GM21786 (cell line): ENCODE measurements at regions not wholly inside any gene's neighbourhood (a gene's known extent, or its start where the extent isn't known, plus 50 kb on each side); places are given as distances from the start of the nearest gene placed in this dataset.
A peak's percentile ranks its signal among the peaks of the same experiment; 100 is the strongest.
"Not testable (repeated sequence)": the region's sequence is repeated elsewhere in the genome, so short reads cannot be mapped to it uniquely, and the experiment has no call there.

Experiments
- ATAC-seq: cut with Tn5 transposase; IDR thresholded peaks from one replicate; pipeline ENCODE4 v1.9.1; 2021; ENCODE audit not compliant: unreplicated experiment

DNA sequence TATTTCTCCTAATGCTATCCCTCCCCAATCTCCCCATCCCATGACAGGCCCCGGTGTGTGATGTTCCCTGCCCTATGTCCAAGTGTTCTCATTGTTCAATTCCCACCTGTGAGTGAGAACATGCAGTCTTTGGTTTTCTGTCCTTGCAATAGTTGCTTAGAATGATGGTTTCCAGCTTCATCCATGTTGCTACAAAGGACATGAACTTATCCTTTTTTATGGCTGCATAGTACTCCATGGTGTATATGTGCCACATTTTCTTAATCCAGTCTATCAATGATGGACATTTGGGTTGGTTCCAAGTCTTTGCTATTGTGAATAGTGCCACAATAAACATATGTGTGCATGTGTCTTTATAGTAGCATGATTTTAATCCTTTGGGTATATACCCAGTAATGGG lies 51.3 kb upstream of the RIOK2 start:
- ATAC-seq = not testable (repeated sequence)

GRCh38 chr5:97242341-97242740 lies 59.3 kb upstream of the RIOK2 start:
- no peak for ATAC-seq

GRCh38 chr5:97243353-97243752 lies 60.3 kb upstream of the RIOK2 start:
- no peak for ATAC-seq

- no peak for ATAC-seq
Measured at GRCh38 chr5:97245386-97245785, 62.3 kb upstream of the RIOK2 start.

- no peak for ATAC-seq
Measured at GRCh38 chr5:97250113-97250512, 67.1 kb upstream of the RIOK2 start.

DNA sequence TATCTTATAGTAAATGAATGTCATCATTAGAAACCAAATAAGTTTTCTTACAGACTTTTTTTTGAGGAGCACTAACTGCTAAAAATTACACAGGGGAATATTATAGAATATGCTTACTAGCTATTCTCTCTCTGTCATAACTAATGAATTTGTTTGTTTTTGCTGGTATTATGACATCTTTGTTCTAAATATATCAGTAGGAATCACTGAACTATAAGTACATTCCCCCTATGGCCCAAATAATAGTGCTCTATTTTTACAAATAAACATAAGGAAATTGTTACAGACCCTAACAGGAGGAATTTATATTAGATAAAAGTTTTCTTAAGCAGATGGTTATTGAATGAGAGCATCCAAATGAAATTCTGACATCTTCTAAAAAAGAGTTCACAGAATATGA lies 83.0 kb upstream of the RIOK2 start:
- ATAC-seq = no peak

- ATAC-seq = no peak
Measured at GRCh38 chr5:97266576-97266975, 83.5 kb upstream of the RIOK2 start.

GRCh38 chr5:97267767-97268166 lies 84.7 kb upstream of the RIOK2 start:
- ATAC-seq = no peak

DNA sequence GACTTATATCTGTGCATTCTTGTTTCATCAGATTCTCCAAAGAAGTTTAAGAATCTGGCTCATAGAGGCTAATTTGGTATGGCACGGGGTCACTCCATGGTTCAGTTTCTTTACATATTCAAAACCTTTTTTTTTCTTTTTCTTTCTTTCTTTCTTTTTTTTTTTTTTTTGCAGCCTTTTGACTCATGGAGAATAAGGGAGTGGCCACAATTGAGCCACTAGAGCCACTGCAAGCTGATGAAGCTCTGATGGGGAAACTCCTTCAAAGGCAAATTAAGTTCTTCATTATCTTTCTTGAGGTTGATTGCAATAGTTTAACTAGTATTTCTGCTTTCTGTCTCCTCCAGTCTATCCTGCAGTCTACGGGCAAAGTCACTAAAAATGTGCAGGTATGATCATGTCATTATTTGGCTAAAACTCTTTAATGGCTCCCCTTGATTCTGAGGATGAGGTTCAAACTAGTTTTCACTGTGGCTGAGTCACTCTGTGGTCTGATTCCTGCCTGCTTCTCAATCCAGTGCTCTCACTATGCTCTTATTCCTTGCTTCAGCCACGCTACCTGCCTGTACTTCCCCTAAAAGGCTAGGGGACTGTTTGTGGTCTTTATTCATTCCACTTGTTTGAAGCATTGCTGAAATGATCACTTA lies 93.5 kb upstream of the RIOK2 start:
- ATAC-seq = no peak

DNA sequence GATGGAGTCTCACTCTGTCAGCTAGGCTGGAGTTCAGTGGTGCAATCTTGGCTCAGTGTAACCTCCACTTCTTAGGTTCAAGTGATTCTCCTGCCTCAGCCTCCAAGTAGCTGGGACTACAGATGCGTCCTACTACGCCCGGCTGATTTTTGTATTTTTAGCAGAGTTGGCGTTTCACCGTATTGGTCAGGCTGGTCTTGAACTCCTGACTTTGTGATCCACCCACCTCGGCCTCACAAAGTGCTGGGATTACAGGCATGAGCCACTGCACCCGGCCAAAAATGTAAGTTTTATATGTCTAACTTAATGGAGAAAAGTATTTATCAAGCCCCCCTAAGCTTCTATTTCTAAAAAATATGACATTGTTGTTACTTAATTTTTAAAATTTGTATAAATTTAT lies 98.2 kb upstream of the RIOK2 start:
- no peak for ATAC-seq

- peak; percentile 98 for ATAC-seq
Measured at GRCh38 chr5:97297063-97297703, 114.1 kb upstream of the RIOK2 start.

DNA sequence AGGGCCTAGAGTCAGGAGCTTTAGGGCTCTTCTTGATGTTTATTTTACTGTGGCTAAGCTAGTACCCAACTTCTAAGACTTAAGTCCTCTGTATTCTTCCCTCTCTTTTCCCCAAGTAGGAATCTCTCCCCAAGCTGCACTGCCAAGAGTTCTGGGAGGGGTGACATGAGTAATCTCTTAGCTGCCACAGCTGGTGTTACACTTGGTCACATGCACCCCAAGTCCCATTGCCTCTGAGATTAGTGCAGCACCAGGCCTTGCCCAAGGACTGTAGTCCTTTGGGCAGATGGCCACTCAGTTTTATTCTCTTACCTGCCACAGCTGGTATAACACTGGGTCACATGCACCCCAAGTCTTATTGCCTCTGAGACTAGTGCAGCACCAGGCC lies 114.7 kb upstream of the RIOK2 start:
- ATAC-seq = no peak

- not testable (repeated sequence) for ATAC-seq
Measured at GRCh38 chr5:97301181-97301580, 118.1 kb upstream of the RIOK2 start.

DNA sequence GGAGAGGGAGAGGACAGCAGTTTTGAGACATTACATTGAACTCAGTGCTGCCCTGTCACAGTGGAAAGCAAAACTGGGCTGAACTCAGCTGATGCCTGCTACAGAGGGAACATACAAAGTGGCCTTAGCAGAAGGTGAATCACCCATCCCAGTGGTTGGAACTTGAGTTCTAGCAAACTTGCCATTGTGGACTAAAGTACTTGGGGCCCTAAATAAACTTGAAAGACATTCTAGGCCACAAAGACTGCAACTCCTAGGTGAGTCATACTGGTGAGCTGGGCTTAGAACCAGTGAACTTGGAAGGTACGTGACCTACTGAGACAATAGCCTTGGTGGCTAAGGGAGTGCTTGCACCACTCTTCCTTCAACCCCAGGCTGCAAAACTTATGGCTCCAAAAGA lies 155.7 kb upstream of the RIOK2 start:
- no peak for ATAC-seq

- peak; percentile 95 for ATAC-seq
Measured at GRCh38 chr5:97355775-97356174, 172.7 kb upstream of the RIOK2 start.

- no peak for ATAC-seq
Measured at GRCh38 chr5:97363577-97363976, 180.5 kb upstream of the RIOK2 start.

DNA sequence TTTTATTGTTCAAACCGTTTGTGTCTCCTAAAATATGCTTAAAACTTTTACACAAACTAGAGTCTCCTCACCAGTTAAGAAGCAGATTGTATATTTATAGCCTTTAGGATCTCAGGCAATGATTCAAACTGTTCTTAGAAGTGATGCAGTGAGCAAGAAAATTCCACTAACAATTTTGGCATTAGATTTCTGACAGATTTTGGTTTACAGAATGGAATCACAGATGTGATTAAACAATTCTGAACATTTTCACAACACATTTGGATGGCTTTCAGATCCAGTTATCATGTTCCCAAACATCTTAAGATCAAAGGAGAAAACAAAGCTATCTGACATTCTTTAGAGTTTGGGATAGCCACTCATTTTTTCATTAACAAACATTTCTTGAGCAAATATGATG lies 181.7 kb upstream of the RIOK2 start:
- no peak for ATAC-seq

- ATAC-seq = no peak
Measured at GRCh38 chr5:97365163-97365845, 182.3 kb upstream of the RIOK2 start.

GRCh38 chr5:97365918-97366317 lies 182.9 kb upstream of the RIOK2 start:
- ATAC-seq = no peak

DNA sequence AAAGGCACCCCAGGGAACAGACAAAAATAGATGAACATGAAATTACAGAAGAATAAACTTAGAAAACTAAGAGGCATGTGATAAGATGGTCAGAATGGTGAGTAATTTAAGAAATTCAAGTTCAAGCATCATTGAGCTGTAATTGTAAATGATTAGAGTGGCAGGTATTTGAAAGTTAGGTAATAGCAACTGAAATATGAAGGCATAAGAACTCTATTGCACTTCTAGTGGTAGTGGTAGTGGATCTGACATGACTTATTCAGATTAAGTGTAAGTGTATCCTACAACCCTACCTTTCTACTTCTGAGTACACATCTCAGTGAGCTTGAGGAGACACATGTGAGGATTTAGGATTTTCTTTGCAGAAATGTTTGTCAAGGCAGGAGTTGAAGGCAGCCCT lies 192.9 kb upstream of the RIOK2 start:
- ATAC-seq = no peak

- no peak for ATAC-seq
Measured at GRCh38 chr5:97377582-97377981, 194.5 kb upstream of the RIOK2 start.

- no peak for ATAC-seq
Measured at GRCh38 chr5:97383996-97384395, 200.9 kb upstream of the RIOK2 start.
